NCI-H2196 (cell line): ENCODE measurements at regions not wholly inside any gene's neighbourhood (a gene's known extent, or its start where the extent isn't known, plus 50 kb on each side); places are given as distances from the start of the nearest gene placed in this dataset.
A peak's percentile ranks its signal among the peaks of the same experiment; 100 is the strongest.
"Not testable (repeated sequence)": the region's sequence is repeated elsewhere in the genome, so short reads cannot be mapped to it uniquely, and the experiment has no call there.

Experiments used
- DNase-seq: peaks from one replicate; lab custom pipeline; 2025; ENCODE audit not compliant: unreplicated experiment; lab: John Stamatoyannopoulos, UW

- DNase-seq: no peak
Measured at GRCh38 chr10:23630885-23631284, 192.0 kb downstream of the OTUD1 start.

GRCh38 chr10:23643111-23643780 is 204.4 kb downstream of the OTUD1 start:
- no peak for DNase-seq

- no peak for DNase-seq
Measured at GRCh38 chr10:23648618-23649017, 209.7 kb downstream of the OTUD1 start.

- no peak for DNase-seq
Measured at GRCh38 chr10:23656735-23657134, 217.9 kb downstream of the OTUD1 start.

GRCh38 chr10:23657677-23658076 is 218.8 kb downstream of the OTUD1 start:
- DNase-seq: no peak

- not testable (repeated sequence) for DNase-seq
Measured at GRCh38 chr10:23671866-23672265, 233.0 kb downstream of the OTUD1 start.

GRCh38 chr10:23675585-23675984 is 236.7 kb downstream of the OTUD1 start:
- no peak for DNase-seq

- DNase-seq: no peak
Measured at GRCh38 chr10:23676296-23676695, 237.4 kb downstream of the OTUD1 start.

- no peak for DNase-seq
Measured at GRCh38 chr10:23686722-23687121, 247.8 kb downstream of the OTUD1 start.

- DNase-seq: no peak
Measured at GRCh38 chr10:23692736-23693135, 253.9 kb downstream of the OTUD1 start.

- no peak for DNase-seq
Measured at GRCh38 chr10:23693501-23693901, 254.6 kb downstream of the OTUD1 start.

- DNase-seq: no peak
Measured at GRCh38 chr10:23693925-23694324, 255.1 kb downstream of the OTUD1 start.

- no peak for DNase-seq
Measured at GRCh38 chr10:23694446-23694920, 255.6 kb downstream of the OTUD1 start.

- no peak for DNase-seq
Measured at GRCh38 chr10:23694921-23695824, 256.3 kb downstream of the OTUD1 start.

- DNase-seq: no peak
Measured at GRCh38 chr10:23695825-23696420, 257.0 kb downstream of the OTUD1 start.

GRCh38 chr10:23696476-23696875 is 257.6 kb downstream of the OTUD1 start:
- no peak for DNase-seq

GRCh38 chr10:23702977-23703414 is 264.1 kb downstream of the OTUD1 start:
- DNase-seq: peak; percentile 45

- no peak for DNase-seq
Measured at GRCh38 chr10:23715363-23715762, 276.5 kb downstream of the OTUD1 start.

GRCh38 chr10:23717913-23718312 is 279.0 kb downstream of the OTUD1 start:
- DNase-seq: no peak

- no peak for DNase-seq
Measured at GRCh38 chr10:23718946-23719345, 280.1 kb downstream of the OTUD1 start.

GRCh38 chr10:23723796-23724195 is 284.9 kb downstream of the OTUD1 start:
- DNase-seq: no peak

- DNase-seq: no peak
Measured at GRCh38 chr10:23725548-23725947, 286.7 kb downstream of the OTUD1 start.
